ENCODE measurements at regions not wholly inside any gene's neighbourhood (a gene's known extent, or its start where the extent isn't known, plus 50 kb on each side); places are given as distances from the start of the nearest gene placed in this dataset.

DNA sequence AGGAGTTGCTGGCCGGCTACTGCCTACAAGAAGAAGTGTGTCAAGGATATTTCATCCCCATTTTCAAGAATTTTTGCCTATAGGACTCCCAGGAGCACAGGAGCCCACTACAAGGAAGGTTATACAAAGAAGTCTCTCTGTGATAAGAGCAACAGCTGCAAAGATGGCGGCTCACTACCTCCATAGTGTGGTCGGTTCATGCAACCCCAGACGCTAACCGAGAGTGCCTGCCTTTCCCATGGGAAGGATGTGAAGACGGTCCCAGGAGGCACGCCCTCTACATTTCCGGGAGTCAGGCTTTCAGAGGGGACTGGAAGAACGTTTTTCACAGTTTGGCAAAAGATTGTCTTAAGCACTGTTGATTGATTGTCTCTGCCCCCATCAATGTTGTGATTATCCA lies 816.3 kb downstream of the QKI start:
- no peak for ATAC-seq
- in situ Hi-C loops (cut with HindIII; ENCODE audit: extremely low pct_ligation_motif_present, low pct_unique_long_range_greater_than_20kb) (no loop called here), intact Hi-C loops (cut with micrococcal nuclease; ENCODE audit: unreplicated experiment) (no loop called here)
- FAIRE-seq, result no peak
- H3K9me3 ChIP-seq (ENCODE audit: low read length), result peaks cover 59% of the 10 kb centered on the region
- CTCF ChIA-PET (ENCODE audit: low intra/inter-chr PET ratio, low total read pairs), result no interaction called here
- H3K9ac ChIP-seq (ENCODE audit: insufficient read depth, low read depth, low read length), result no peak overlapping the region
- no peak for DNase-seq (ENCODE audit: low spot score)
- 23% methylated on average over 9 of the region's 9 CpGs for WGBS (ENCODE audit: low lambda C conversion rate)
- no peaks in the 10 kb centered on the region for H3K36me3 ChIP-seq (replicated peaks in 1 of 2; ENCODE audit: control insufficient read depth in 1 of 2, insufficient read depth in 2 of 2, low read length in 2 of 2)
- TF ChIP-seq, protein P1, sequence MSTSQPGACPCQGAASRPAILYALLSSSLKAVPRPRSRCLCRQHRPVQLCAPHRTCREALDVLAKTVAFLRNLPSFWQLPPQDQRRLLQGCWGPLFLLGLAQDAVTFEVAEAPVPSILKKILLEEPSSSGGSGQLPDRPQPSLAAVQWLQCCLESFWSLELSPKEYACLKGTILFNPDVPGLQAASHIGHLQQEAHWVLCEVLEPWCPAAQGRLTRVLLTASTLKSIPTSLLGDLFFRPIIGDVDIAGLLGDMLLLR (CRISPR knock-in tag; IDR thresholded peaks at IDR 0.05), result no peak
- BruUV-seq (replicated peaks), result no TSS peak
- H3K27me3 ChIP-seq (ENCODE audit: control insufficient read depth in 1 of 2, insufficient read depth in 2 of 2, low read length in 2 of 2), result no peaks in the 10 kb centered on the region
- H3K27ac ChIP-seq (ENCODE audit: extremely low read length, insufficient read depth, low read length), result no peak overlapping the region
- no peak overlapping the region for H2AFZ ChIP-seq (ENCODE audit: low read length)
- no peaks in the 10 kb centered on the region for H4K20me1 ChIP-seq (ENCODE audit: insufficient read depth, low read length)
- no peak overlapping the region for H3K4me3 ChIP-seq (replicated peaks in 1 of 3; ENCODE audit: insufficient read depth in 1 of 3, low read depth in 2 of 3, low read length in 3 of 3)
- H3K4me1 ChIP-seq (ENCODE audit: insufficient read depth, low read length), result no peaks in the 10 kb centered on the region
- POLR2A ChIA-PET, result no interaction called here
- H3K79me2 ChIP-seq (ENCODE audit: insufficient read depth, low read length), result no peaks in the 10 kb centered on the region
- no peak overlapping the region for H3K4me2 ChIP-seq (ENCODE audit: low read depth, low read length)

DNA sequence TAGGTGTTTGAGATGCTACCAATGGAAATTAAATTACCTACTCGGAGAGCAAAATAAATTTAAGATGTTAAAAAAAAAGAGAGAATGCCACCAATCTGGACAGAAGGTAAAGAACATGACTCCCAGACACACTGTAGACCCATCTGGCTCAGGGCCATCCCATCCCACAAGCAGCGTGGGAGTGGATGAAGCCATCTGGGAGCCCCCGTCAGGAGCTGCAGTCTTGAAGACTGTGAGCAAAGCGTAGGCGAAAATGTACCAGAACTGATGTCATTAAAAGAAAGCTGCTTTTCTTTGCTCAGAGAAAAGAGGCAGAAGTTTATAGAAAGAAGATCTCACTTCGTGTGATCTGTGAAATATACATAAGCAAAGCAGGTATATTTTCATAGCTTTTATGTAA lies 815.7 kb downstream of the QKI start:
- no peaks in the 10 kb centered on the region for H3K79me2 ChIP-seq (ENCODE audit: insufficient read depth, low read length)
- H3K4me1 ChIP-seq (ENCODE audit: insufficient read depth, low read length), result no peaks in the 10 kb centered on the region
- no TSS peak for BruUV-seq (replicated peaks)
- no peak overlapping the region for H3K9ac ChIP-seq (ENCODE audit: insufficient read depth, low read depth, low read length)
- in situ Hi-C loops (cut with HindIII; ENCODE audit: extremely low pct_ligation_motif_present, low pct_unique_long_range_greater_than_20kb), result no loop called here
- WGBS (ENCODE audit: low lambda C conversion rate), result 10% methylated on average over 6 of the region's 6 CpGs
- H3K4me3 ChIP-seq (replicated peaks in 1 of 3; ENCODE audit: insufficient read depth in 1 of 3, low read depth in 2 of 3, low read length in 3 of 3), result no peak overlapping the region
- H3K4me2 ChIP-seq (ENCODE audit: low read depth, low read length), result no peak overlapping the region
- FAIRE-seq (no peak), DNase-seq (ENCODE audit: low spot score) (no peak), ATAC-seq (no peak)
- H4K20me1 ChIP-seq (ENCODE audit: insufficient read depth, low read length), result no peaks in the 10 kb centered on the region
- ChIA-PET CTCF (ENCODE audit: low intra/inter-chr PET ratio, low total read pairs) (no interaction called here), POLR2A (no interaction called here)
- H3K9me3 ChIP-seq (ENCODE audit: low read length), result peaks cover 53% of the 10 kb centered on the region
- H3K36me3 ChIP-seq (replicated peaks in 1 of 2; ENCODE audit: control insufficient read depth in 1 of 2, insufficient read depth in 2 of 2, low read length in 2 of 2), result no peaks in the 10 kb centered on the region
- H3K27ac ChIP-seq (ENCODE audit: extremely low read length, insufficient read depth, low read length), result no peak overlapping the region
- no peak overlapping the region for H2AFZ ChIP-seq (ENCODE audit: low read length)
- no peaks in the 10 kb centered on the region for H3K27me3 ChIP-seq (ENCODE audit: control insufficient read depth in 1 of 2, insufficient read depth in 2 of 2, low read length in 2 of 2)
- intact Hi-C loops (cut with micrococcal nuclease; ENCODE audit: unreplicated experiment), result no loop called here
- TF ChIP-seq LRRFIP1 (CRISPR knock-in tag; conservative IDR thresholded peaks at IDR 0.05) (no peak), ZNF530 (CRISPR knock-in tag; IDR thresholded peaks at IDR 0.05; ENCODE audit: low read depth) (no peak), ZNF383 (CRISPR knock-in tag; IDR thresholded peaks at IDR 0.05; ENCODE audit: borderline replicate concordance) (no peak), ZNF883 (CRISPR knock-in tag; IDR thresholded peaks at IDR 0.05; ENCODE audit: not compliant biosample characterization) (no peak), IRF2 (CRISPR knock-in tag; IDR thresholded peaks at IDR 0.05) (no peak), NAIF1 (CRISPR knock-in tag; IDR thresholded peaks at IDR 0.05; ENCODE audit: borderline replicate concordance) (no peak), ZBTB25 (CRISPR knock-in tag; IDR thresholded peaks at IDR 0.05) (no peak)
- TF ChIP-seq, protein P2, sequence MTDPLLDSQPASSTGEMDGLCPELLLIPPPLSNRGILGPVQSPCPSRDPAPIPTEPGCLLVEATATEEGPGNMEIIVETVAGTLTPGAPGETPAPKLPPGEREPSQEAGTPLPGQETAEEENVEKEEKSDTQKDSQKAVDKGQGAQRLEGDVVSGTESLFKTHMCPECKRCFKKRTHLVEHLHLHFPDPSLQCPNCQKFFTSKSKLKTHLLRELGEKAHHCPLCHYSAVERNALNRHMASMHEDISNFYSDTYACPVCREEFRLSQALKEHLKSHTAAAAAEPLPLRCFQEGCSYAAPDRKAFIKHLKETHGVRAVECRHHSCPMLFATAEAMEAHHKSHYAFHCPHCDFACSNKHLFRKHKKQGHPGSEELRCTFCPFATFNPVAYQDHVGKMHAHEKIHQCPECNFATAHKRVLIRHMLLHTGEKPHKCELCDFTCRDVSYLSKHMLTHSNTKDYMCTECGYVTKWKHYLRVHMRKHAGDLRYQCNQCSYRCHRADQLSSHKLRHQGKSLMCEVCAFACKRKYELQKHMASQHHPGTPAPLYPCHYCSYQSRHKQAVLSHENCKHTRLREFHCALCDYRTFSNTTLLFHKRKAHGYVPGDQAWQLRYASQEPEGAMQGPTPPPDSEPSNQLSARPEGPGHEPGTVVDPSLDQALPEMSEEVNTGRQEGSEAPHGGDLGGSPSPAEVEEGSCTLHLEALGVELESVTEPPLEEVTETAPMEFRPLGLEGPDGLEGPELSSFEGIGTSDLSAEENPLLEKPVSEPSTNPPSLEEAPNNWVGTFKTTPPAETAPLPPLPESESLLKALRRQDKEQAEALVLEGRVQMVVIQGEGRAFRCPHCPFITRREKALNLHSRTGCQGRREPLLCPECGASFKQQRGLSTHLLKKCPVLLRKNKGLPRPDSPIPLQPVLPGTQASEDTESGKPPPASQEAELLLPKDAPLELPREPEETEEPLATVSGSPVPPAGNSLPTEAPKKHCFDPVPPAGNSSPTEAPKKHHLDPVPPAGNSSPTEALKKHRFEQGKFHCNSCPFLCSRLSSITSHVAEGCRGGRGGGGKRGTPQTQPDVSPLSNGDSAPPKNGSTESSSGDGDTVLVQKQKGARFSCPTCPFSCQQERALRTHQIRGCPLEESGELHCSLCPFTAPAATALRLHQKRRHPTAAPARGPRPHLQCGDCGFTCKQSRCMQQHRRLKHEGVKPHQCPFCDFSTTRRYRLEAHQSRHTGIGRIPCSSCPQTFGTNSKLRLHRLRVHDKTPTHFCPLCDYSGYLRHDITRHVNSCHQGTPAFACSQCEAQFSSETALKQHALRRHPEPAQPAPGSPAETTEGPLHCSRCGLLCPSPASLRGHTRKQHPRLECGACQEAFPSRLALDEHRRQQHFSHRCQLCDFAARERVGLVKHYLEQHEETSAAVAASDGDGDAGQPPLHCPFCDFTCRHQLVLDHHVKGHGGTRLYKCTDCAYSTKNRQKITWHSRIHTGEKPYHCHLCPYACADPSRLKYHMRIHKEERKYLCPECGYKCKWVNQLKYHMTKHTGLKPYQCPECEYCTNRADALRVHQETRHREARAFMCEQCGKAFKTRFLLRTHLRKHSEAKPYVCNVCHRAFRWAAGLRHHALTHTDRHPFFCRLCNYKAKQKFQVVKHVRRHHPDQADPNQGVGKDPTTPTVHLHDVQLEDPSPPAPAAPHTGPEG (CRISPR knock-in tag; IDR thresholded peaks at IDR 0.05), result no peak

All from HepG2 (cell line).